ENCODE measurements at regions not wholly inside any gene's neighbourhood (a gene's known extent, or its start where the extent isn't known, plus 50 kb on each side); places are given as distances from the start of the nearest gene placed in this dataset.

DNA sequence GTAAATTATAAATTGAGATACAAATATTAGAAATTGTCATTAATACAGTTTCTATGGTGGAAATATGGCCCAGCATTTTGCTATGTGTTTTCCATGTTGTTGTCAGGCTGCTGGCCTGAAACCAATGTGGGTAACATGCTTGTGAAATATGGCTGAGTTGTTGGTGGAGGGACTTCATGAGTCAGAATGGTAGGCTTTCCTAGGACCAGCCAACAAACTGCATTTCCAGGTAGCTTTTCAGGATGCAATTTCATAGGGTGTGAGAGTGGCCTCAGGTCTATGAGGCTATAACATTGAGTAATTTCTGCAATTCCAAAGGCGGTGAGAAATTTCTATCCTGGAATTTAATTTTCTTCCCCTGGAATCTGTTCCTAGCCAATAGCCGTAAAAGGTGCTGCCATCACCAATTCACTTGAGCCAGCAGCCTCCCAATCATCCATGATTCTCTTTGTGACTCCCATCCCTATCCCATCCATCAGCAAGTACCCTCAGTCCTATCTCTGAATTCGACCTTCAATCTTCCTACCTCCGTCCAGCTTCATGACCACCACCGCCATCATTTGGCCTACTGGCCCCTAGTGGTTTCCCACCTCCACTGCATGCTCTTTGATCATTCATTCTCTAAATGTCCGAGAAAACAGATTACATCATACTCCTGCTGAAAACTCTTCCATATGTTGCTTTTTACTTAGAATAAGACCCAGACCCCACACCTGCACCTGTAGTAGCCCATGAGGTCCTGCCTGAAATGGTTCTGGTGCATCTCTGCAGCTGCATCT lies 276.6 kb upstream of the CFAP20DC start:
- TF ChIP-seq, protein P1, sequence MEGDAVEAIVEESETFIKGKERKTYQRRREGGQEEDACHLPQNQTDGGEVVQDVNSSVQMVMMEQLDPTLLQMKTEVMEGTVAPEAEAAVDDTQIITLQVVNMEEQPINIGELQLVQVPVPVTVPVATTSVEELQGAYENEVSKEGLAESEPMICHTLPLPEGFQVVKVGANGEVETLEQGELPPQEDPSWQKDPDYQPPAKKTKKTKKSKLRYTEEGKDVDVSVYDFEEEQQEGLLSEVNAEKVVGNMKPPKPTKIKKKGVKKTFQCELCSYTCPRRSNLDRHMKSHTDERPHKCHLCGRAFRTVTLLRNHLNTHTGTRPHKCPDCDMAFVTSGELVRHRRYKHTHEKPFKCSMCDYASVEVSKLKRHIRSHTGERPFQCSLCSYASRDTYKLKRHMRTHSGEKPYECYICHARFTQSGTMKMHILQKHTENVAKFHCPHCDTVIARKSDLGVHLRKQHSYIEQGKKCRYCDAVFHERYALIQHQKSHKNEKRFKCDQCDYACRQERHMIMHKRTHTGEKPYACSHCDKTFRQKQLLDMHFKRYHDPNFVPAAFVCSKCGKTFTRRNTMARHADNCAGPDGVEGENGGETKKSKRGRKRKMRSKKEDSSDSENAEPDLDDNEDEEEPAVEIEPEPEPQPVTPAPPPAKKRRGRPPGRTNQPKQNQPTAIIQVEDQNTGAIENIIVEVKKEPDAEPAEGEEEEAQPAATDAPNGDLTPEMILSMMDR (conservative IDR thresholded peaks at IDR 0.05), result no peak
- no peak for TF ChIP-seq EZH2 (IDR thresholded peaks at IDR 0.05; ENCODE audit: low read depth)

Data from PC-9 (cell line).